Endothelial cell of umbilical vein (primary cell): ENCODE measurements at regions not wholly inside any gene's neighbourhood (a gene's known extent, or its start where the extent isn't known, plus 50 kb on each side); places are given as distances from the start of the nearest gene placed in this dataset.

Experiments
- POLR2A ChIP-seq: IDR thresholded peaks from 2 replicates; pipeline ENCODE4 v1.6.1; 2012; ENCODE audit warnings: low read depth, mild to moderate bottlenecking, control low read depth, low read length
- POLR2AphosphoS5 ChIP-seq: IDR thresholded peaks from 2 replicates; pipeline ENCODE4 v1.6.1; 2012; ENCODE audit warnings: low read depth, mild to moderate bottlenecking, control low read depth, low read length, moderate library complexity; ENCODE audit not compliant: insufficient read depth

DNA sequence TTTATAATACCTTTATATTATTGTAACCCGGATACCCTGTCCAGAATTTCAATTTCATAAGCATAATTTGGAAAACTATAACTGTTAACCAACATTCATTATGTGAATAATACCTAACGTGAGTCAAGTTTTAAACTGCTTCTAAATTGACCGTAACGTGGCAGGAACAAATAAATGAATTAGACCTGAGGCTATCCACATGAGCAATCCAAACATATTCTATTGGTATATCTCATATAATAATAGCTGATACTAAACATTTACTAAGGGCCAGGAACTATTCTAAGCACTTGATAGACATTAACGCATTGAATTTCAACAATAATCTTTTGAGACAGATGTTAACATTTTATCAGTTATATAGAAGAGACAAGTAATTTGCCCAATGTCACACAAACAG lies 276.4 kb downstream of the MEF2C start:
- TF ChIP-seq POLR2A = no peak
- TF ChIP-seq POLR2AphosphoS5 = no peak
